Natural killer cell treated with Interleukin-12 subunit alpha and Interleukin-12 subunit beta and Interleukin-15 and Interleukin-18, amount 100 ng/mL, for 72 hours (primary cell): ENCODE measurements at regions not wholly inside any gene's neighbourhood (a gene's known extent, or its start where the extent isn't known, plus 50 kb on each side); places are given as distances from the start of the nearest gene placed in this dataset.
A peak's percentile ranks its signal among the peaks of the same experiment; 100 is the strongest.

ENCODE experiments used
- ATAC-seq, 2 donors: fragments of 150-1000 bp; cut with Tn5 transposase in 1 of 2; sonication (Bioruptor Pico), chemical (Tn5 transposase) in 1 of 2; 2 replicates each; pipeline ENCODE4 v1.10.0; 2021
- DNase-seq: peaks from one replicate; pipeline ENCODE4 v3.0.0; 2022; ENCODE audit warnings: low spot score
- H3K27ac Mint-ChIP-seq, 2 donors: 1 replicate in 1 of 2; 2 replicates in 1 of 2; pipeline ENCODE4 v1.8.0; 2022; ENCODE audit warnings: mixed read lengths in 2 of 2, mild to moderate bottlenecking in 1 of 2, moderate library complexity in 1 of 2
- H3K27me3 Mint-ChIP-seq, 2 donors: 1 replicate in 1 of 2; 2 replicates in 1 of 2; pipeline ENCODE4 v1.8.0; 2022; ENCODE audit warnings: mixed read lengths in 2 of 2
- H3K36me3 Mint-ChIP-seq: one replicate; pipeline ENCODE4 v1.8.0; 2022; ENCODE audit warnings: mixed read lengths
- H3K4me1 Mint-ChIP-seq, 2 donors: 1 replicate in 1 of 2; 2 replicates in 1 of 2; pipeline ENCODE4 v1.8.0; 2022; ENCODE audit warnings: low read depth in 2 of 2, mixed read lengths in 2 of 2, mild to moderate bottlenecking in 1 of 2
- H3K4me3 Mint-ChIP-seq: one replicate; pipeline ENCODE4 v1.8.0; 2022; ENCODE audit warnings: mixed read lengths
- H3K9me3 Mint-ChIP-seq: 2 replicates; pipeline ENCODE4 v1.8.0; 2022; ENCODE audit warnings: mixed read lengths

GRCh38 chr14:84017495-84017894 lies 1512.4 kb upstream of the FLRT2 start:
- Mint-ChIP-seq H3K36me3 (peaks cover 7% of the 10 kb centered on the region), H3K9me3 (no peaks in the 10 kb centered on the region), H3K4me3 (no peak overlapping the region), H3K4me1 (no peaks in the 10 kb centered on the region), H3K27me3 (peaks cover 0 to 1% of the 10 kb centered on the region in 2 donors), H3K27ac (no peak overlapping the region)
- ATAC-seq (no peak), DNase-seq (no peak)

GRCh38 chr14:84021433-84021832 lies 1508.5 kb upstream of the FLRT2 start:
- no peak for DNase-seq
- peaks cover 8% of the 10 kb centered on the region for H3K9me3 Mint-ChIP-seq
- peaks cover 13% of the 10 kb centered on the region for H3K36me3 Mint-ChIP-seq
- no peak overlapping the region for H3K4me3 Mint-ChIP-seq
- H3K27me3 Mint-ChIP-seq = peaks cover 0 to 11% of the 10 kb centered on the region in 2 donors
- H3K27ac Mint-ChIP-seq = no peak overlapping the region
- no peak for ATAC-seq
- H3K4me1 Mint-ChIP-seq = peaks cover 0 to 8% of the 10 kb centered on the region in 2 donors

GRCh38 chr14:84024231-84024820 lies 1505.6 kb upstream of the FLRT2 start:
- Mint-ChIP-seq H3K27ac (no peak overlapping the region), H3K9me3 (peaks cover 8% of the 10 kb centered on the region), H3K4me1 (peaks cover 0 to 8% of the 10 kb centered on the region in 2 donors), H3K4me3 (no peak overlapping the region), H3K36me3 (peaks cover 13% of the 10 kb centered on the region), H3K27me3 (peaks cover 0 to 16% of the 10 kb centered on the region in 2 donors)
- DNase-seq = no peak
- ATAC-seq = no peak

GRCh38 chr14:84025106-84026012 lies 1504.6 kb upstream of the FLRT2 start:
- ATAC-seq = no peak
- H3K27me3 Mint-ChIP-seq = peaks cover 0 to 16% of the 10 kb centered on the region in 2 donors
- H3K4me3 Mint-ChIP-seq = no peak overlapping the region
- H3K9me3 Mint-ChIP-seq = peaks cover 8% of the 10 kb centered on the region
- no peak for DNase-seq
- peaks cover 13% of the 10 kb centered on the region for H3K36me3 Mint-ChIP-seq
- peaks cover 0 to 8% of the 10 kb centered on the region in 2 donors for H3K4me1 Mint-ChIP-seq
- H3K27ac Mint-ChIP-seq = no peak overlapping the region

GRCh38 chr14:84027351-84027750 lies 1502.6 kb upstream of the FLRT2 start:
- H3K4me1 Mint-ChIP-seq = peaks cover 0 to 8% of the 10 kb centered on the region in 2 donors
- peaks cover 8% of the 10 kb centered on the region for H3K9me3 Mint-ChIP-seq
- peaks cover 0 to 16% of the 10 kb centered on the region in 2 donors for H3K27me3 Mint-ChIP-seq
- no peak for DNase-seq
- no peak overlapping the region for H3K4me3 Mint-ChIP-seq
- ATAC-seq = no peak
- peaks cover 6% of the 10 kb centered on the region for H3K36me3 Mint-ChIP-seq
- H3K27ac Mint-ChIP-seq = no peak overlapping the region

- Mint-ChIP-seq H3K4me3 (no peak overlapping the region), H3K36me3 (peaks cover 6% of the 10 kb centered on the region), H3K9me3 (peaks cover 8% of the 10 kb centered on the region), H3K27ac (no peak overlapping the region), H3K4me1 (peaks cover 0 to 8% of the 10 kb centered on the region in 2 donors), H3K27me3 (peaks cover 0 to 12% of the 10 kb centered on the region in 2 donors)
- DNase-seq = no peak
- no peak for ATAC-seq
These were observed 1501.8 kb upstream of the FLRT2 start for GRCh38 chr14:84028080-84028604.

- H3K4me1 Mint-ChIP-seq = peaks cover 0 to 2% of the 10 kb centered on the region in 2 donors
- H3K36me3 Mint-ChIP-seq = no peaks in the 10 kb centered on the region
- peaks cover 0 to 7% of the 10 kb centered on the region in 2 donors for H3K27me3 Mint-ChIP-seq
- no peak overlapping the region for H3K4me3 Mint-ChIP-seq
- no peak for DNase-seq
- H3K27ac Mint-ChIP-seq = no peak overlapping the region
- ATAC-seq = no peak
- H3K9me3 Mint-ChIP-seq = no peaks in the 10 kb centered on the region
These were observed 1500.7 kb upstream of the FLRT2 start for GRCh38 chr14:84029246-84029645.

GRCh38 chr14:84029720-84030119 lies 1500.2 kb upstream of the FLRT2 start:
- DNase-seq = no peak

GRCh38 chr14:84036840-84037239 lies 1493.1 kb upstream of the FLRT2 start:
- Mint-ChIP-seq H3K27ac (peak overlapping the region; percentile 78 to 90), H3K9me3 (no peaks in the 10 kb centered on the region), H3K27me3 (no peaks in the 10 kb centered on the region), H3K4me1 (peaks cover 32 to 37% of the 10 kb centered on the region in 2 donors), H3K4me3 (peak overlapping the region; percentile 63), H3K36me3 (no peaks in the 10 kb centered on the region)
- peak; percentile 73 for DNase-seq
- ATAC-seq = peak; percentile 97

More at GRCh38 chr14:84029720-84030119, 1500.2 kb upstream of the FLRT2 start:
- H3K4me3 Mint-ChIP-seq = no peak overlapping the region
- no peaks in the 10 kb centered on the region for H3K9me3 Mint-ChIP-seq
- no peaks in the 10 kb centered on the region for H3K4me1 Mint-ChIP-seq
- no peak for ATAC-seq
- no peaks in the 10 kb centered on the region for H3K36me3 Mint-ChIP-seq
- H3K27ac Mint-ChIP-seq = no peak overlapping the region
- H3K27me3 Mint-ChIP-seq = peaks cover 0 to 7% of the 10 kb centered on the region in 2 donors

GRCh38 chr14:84037593-84037992 lies 1492.4 kb upstream of the FLRT2 start:
- ATAC-seq = no peak

GRCh38 chr14:84040101-84040500 lies 1489.8 kb upstream of the FLRT2 start:
- Mint-ChIP-seq H3K27ac (no peak overlapping the region), H3K27me3 (no peaks in the 10 kb centered on the region), H3K9me3 (peaks cover 2% of the 10 kb centered on the region), H3K4me3 (no peak overlapping the region), H3K4me1 (peaks cover 32 to 37% of the 10 kb centered on the region in 2 donors), H3K36me3 (no peaks in the 10 kb centered on the region)
- DNase-seq (no peak), ATAC-seq (no peak)

More at GRCh38 chr14:84037593-84037992, 1492.4 kb upstream of the FLRT2 start:
- Mint-ChIP-seq H3K27ac (peak overlapping the region; percentile 78 to 90), H3K4me1 (peaks cover 32 to 37% of the 10 kb centered on the region in 2 donors), H3K27me3 (no peaks in the 10 kb centered on the region), H3K9me3 (no peaks in the 10 kb centered on the region), H3K36me3 (no peaks in the 10 kb centered on the region), H3K4me3 (peak overlapping the region; percentile 63)
- DNase-seq = no peak

GRCh38 chr14:84041421-84041820 lies 1488.5 kb upstream of the FLRT2 start:
- ATAC-seq = no peak
- Mint-ChIP-seq H3K9me3 (peaks cover 2% of the 10 kb centered on the region), H3K4me3 (no peak overlapping the region), H3K27ac (peak overlapping the region in 1 of 2 donors; percentile 56), H3K4me1 (peaks cover 26 to 30% of the 10 kb centered on the region in 2 donors), H3K27me3 (no peaks in the 10 kb centered on the region), H3K36me3 (peaks cover 4% of the 10 kb centered on the region)
- DNase-seq = no peak

- ATAC-seq (no peak), DNase-seq (no peak)
- Mint-ChIP-seq H3K4me1 (peaks cover 10 to 16% of the 10 kb centered on the region in 2 donors), H3K27me3 (peaks cover 0 to 3% of the 10 kb centered on the region in 2 donors), H3K27ac (no peak overlapping the region), H3K4me3 (no peak overlapping the region), H3K9me3 (peaks cover 2% of the 10 kb centered on the region), H3K36me3 (peaks cover 4% of the 10 kb centered on the region)
These were observed 1487.0 kb upstream of the FLRT2 start for GRCh38 chr14:84042992-84043391.
